IMR-90 (cell line): ENCODE measurements at regions not wholly inside any gene's neighbourhood (a gene's known extent, or its start where the extent isn't known, plus 50 kb on each side); places are given as distances from the start of the nearest gene placed in this dataset.

Source experiments
- ATAC-seq: fragments of 200-7000 bp; cut with Tn5 transposase; 2 replicates; pipeline ENCODE4 v1.9.1; 2020; ENCODE audit warnings: low read depth, mild to moderate bottlenecking, moderate library complexity
- BruUV-seq: library from RNA; stranded (reverse); fragments of 400-500 nt; replicated peaks from 2 replicates; lab custom pipeline; 2021; lab: Mats Ljungman, UMichigan
- CTCF ChIA-PET: fragments of 300-600 bp; formaldehyde crosslinking; extraction: SDS; loops from one replicate; lab custom pipeline; 2021; ENCODE audit warnings: antibody characterized with exemption; lab: Yijun Ruan, JAX
- POLR2A ChIA-PET: fragments of 300-600 bp; sonication (Branson Sonifier 250); formaldehyde crosslinking; loops from one replicate; lab custom pipeline; 2022; ENCODE audit warnings: antibody characterized with exemption; ENCODE audit not compliant: unreplicated experiment; lab: Charles Lee
- DNase-seq: peaks from one replicate; pipeline ENCODE4 v3.0.0; 2013
- H2AFZ ChIP-seq: replicated peaks from 2 replicates; pipeline ENCODE3; 2013; ENCODE audit warnings: low read length, mild to moderate bottlenecking; ENCODE audit not compliant: poor library complexity
- H2AK5ac ChIP-seq: 2 replicates; pipeline ENCODE4 v1.6.1; 2013; ENCODE audit warnings: low read depth, low read length, inconsistent platforms
- H2AK9ac ChIP-seq: replicated peaks from 2 replicates; pipeline ENCODE3; 2013; ENCODE audit warnings: mild to moderate bottlenecking, low read depth, low read length, moderate library complexity; ENCODE audit not compliant: poor library complexity
- H2BK120ac ChIP-seq: 2 replicates; pipeline ENCODE4 v1.6.1; 2013; ENCODE audit warnings: low read depth, low read length, inconsistent platforms
- H2BK15ac ChIP-seq: 3 replicates; pipeline ENCODE4 v1.6.1; 2013; ENCODE audit warnings: low read depth, low read length, inconsistent platforms
- H2BK20ac ChIP-seq: 2 replicates; pipeline ENCODE4 v1.6.1; 2013; ENCODE audit warnings: low read depth, mild to moderate bottlenecking, inconsistent platforms, low read length, moderate library complexity
- H2BK5ac ChIP-seq: 2 replicates; pipeline ENCODE4 v1.6.1; 2013; ENCODE audit warnings: mild to moderate bottlenecking, low read depth, low read length, inconsistent platforms; ENCODE audit not compliant: poor library complexity, severe bottlenecking
- H3K14ac ChIP-seq: replicated peaks from 2 replicates; pipeline ENCODE4 v1.6.1; 2013; ENCODE audit warnings: low read depth, low read length, inconsistent platforms
- H3K18ac ChIP-seq: 2 replicates; pipeline ENCODE4 v1.6.1; 2013; ENCODE audit warnings: low read depth, low read length, control low read depth
- H3K23ac ChIP-seq: 2 replicates; pipeline ENCODE4 v1.6.1; 2013; ENCODE audit warnings: low read depth, low read length, inconsistent platforms
- H3K27ac ChIP-seq: 2 replicates; pipeline ENCODE4 v1.5.1; 2013; ENCODE audit warnings: mild to moderate bottlenecking, control low read depth, low read length; ENCODE audit not compliant: insufficient read depth
- H3K27me3 ChIP-seq: 2 replicates; pipeline ENCODE4 v1.6.1; 2013; ENCODE audit warnings: low read length; ENCODE audit not compliant: control insufficient read depth, insufficient read depth
- H3K36me3 ChIP-seq: 2 replicates; pipeline ENCODE4 v1.6.1; 2013; ENCODE audit warnings: low read length, mixed read lengths; ENCODE audit not compliant: control insufficient read depth, insufficient read depth
- H3K4ac ChIP-seq: 2 replicates; pipeline ENCODE4 v1.6.1; 2013; ENCODE audit warnings: low read depth, low read length, inconsistent platforms
- H3K4me1 ChIP-seq: 2 replicates; pipeline ENCODE4 v1.6.1; 2013; ENCODE audit warnings: low read length, mixed read lengths; ENCODE audit not compliant: control insufficient read depth, insufficient read depth
- H3K4me2 ChIP-seq: 2 replicates; pipeline ENCODE4 v1.6.1; 2013; ENCODE audit warnings: low read depth, mild to moderate bottlenecking, control low read depth, low read length, moderate library complexity
- H3K4me3 ChIP-seq: 2 replicates; pipeline ENCODE4 v1.5.1; 2013; ENCODE audit warnings: low read depth, mild to moderate bottlenecking, control low read depth, low read length, moderate library complexity; ENCODE audit not compliant: insufficient read depth
- H3K56ac ChIP-seq: 2 replicates; pipeline ENCODE4 v1.6.1; 2013; ENCODE audit warnings: low read length, inconsistent platforms; ENCODE audit not compliant: insufficient read depth; ENCODE audit errors: extremely low read depth
- H3K79me1 ChIP-seq, 2 experiments: 2 replicates each; pipeline ENCODE4 v1.6.1; 2013; ENCODE audit warnings: low read length in 2 of 2, inconsistent platforms in 1 of 2, low read depth in 1 of 2
- H3K9ac ChIP-seq: 2 replicates; pipeline ENCODE4 v1.6.1; 2013; ENCODE audit warnings: low read depth, low read length, control low read depth
- H3K9me1 ChIP-seq: 2 replicates; pipeline ENCODE4 v1.6.1; 2013; ENCODE audit warnings: low read length, inconsistent platforms; ENCODE audit not compliant: insufficient read depth
- H3K9me3 ChIP-seq: 2 replicates; pipeline ENCODE4 v1.6.1; 2013; ENCODE audit warnings: low read length; ENCODE audit not compliant: control insufficient read depth, insufficient read depth
- H4K20me1 ChIP-seq: 2 replicates; pipeline ENCODE4 v1.6.1; 2013; ENCODE audit warnings: low read length, inconsistent platforms; ENCODE audit not compliant: insufficient read depth
- H4K5ac ChIP-seq: 2 replicates; pipeline ENCODE4 v1.6.1; 2013; ENCODE audit warnings: mild to moderate bottlenecking, low read depth, low read length, control low read depth
- H4K8ac ChIP-seq, 2 experiments: 2 replicates each; pipeline ENCODE4 v1.6.1; 2013; ENCODE audit warnings: low read depth in 2 of 2, low read length in 2 of 2, control low read depth in 1 of 2, inconsistent platforms in 1 of 2
- H4K91ac ChIP-seq: 2 replicates; pipeline ENCODE4 v1.6.1; 2013; ENCODE audit warnings: low read depth, low read length, inconsistent platforms; ENCODE audit not compliant: insufficient read depth
- BHLHE40 ChIP-seq: fragments of 150-350 bp; IDR thresholded peaks from 2 replicates; pipeline ENCODE4 v1.6.1; 2016; ENCODE audit warnings: mild to moderate bottlenecking, low read depth, low read length
- CEBPB ChIP-seq: IDR thresholded peaks from 2 replicates; pipeline ENCODE4 v1.6.1; 2012; ENCODE audit warnings: low read depth, low read length, improper control_type of control experiment
- CHD1 ChIP-seq: IDR thresholded peaks from 2 replicates; pipeline ENCODE4 v1.6.1; 2012; ENCODE audit warnings: low read depth, low read length, improper control_type of control experiment
- ELK1 ChIP-seq: fragments of 150-350 bp; IDR thresholded peaks from 2 replicates; pipeline ENCODE4 v1.6.1; 2016; ENCODE audit warnings: low read depth, mild to moderate bottlenecking, low read length, moderate library complexity, borderline replicate concordance
- FOS ChIP-seq: fragments of 150-350 bp; IDR thresholded peaks from 2 replicates; pipeline ENCODE4 v1.6.1; 2016; ENCODE audit warnings: low read depth, low read length
- MAFK ChIP-seq: IDR thresholded peaks from 2 replicates; pipeline ENCODE4 v1.6.1; 2012; ENCODE audit warnings: low read depth, low read length, improper control_type of control experiment
- MAZ ChIP-seq: IDR thresholded peaks from 2 replicates; pipeline ENCODE4 v1.6.1; 2012; ENCODE audit warnings: low read depth, mild to moderate bottlenecking, low read length, improper control_type of control experiment, moderate library complexity, borderline replicate concordance
- MXI1 ChIP-seq: IDR thresholded peaks from 2 replicates; pipeline ENCODE4 v1.6.1; 2012; ENCODE audit warnings: low read depth, mild to moderate bottlenecking, low read length, moderate library complexity, borderline replicate concordance
- NFE2L2 ChIP-seq: fragments of 150-350 bp; IDR thresholded peaks from 2 replicates; pipeline ENCODE4 v1.6.1; 2016; ENCODE audit warnings: low read depth, mild to moderate bottlenecking, low read length
- POLR2A ChIP-seq: IDR thresholded peaks from 2 replicates; pipeline ENCODE4 v1.6.1; 2012; ENCODE audit warnings: mild to moderate bottlenecking, low read depth, low read length
- RAD21 ChIP-seq: IDR thresholded peaks from 2 replicates; pipeline ENCODE4 v1.6.1; 2012; ENCODE audit warnings: low read length, improper control_type of control experiment
- RCOR1 ChIP-seq: IDR thresholded peaks from 2 replicates; pipeline ENCODE4 v1.6.1; 2012; ENCODE audit warnings: mild to moderate bottlenecking, low read length, improper control_type of control experiment; ENCODE audit not compliant: insufficient replicate concordance
- RFX5 ChIP-seq: IDR thresholded peaks from 2 replicates; pipeline ENCODE4 v1.8.0; 2012; ENCODE audit warnings: low read depth, mild to moderate bottlenecking, low read length, moderate library complexity
- SMC3 ChIP-seq: fragments of 150-350 bp; IDR thresholded peaks from 2 replicates; pipeline ENCODE4 v1.6.1; 2016; ENCODE audit warnings: low read depth, mild to moderate bottlenecking, antibody characterized with exemption, low read length, moderate library complexity
- WGBS, 2 experiments: methylation state at CpG; one replicate each; pipeline versions ENCODE4 v1.1.5 to v1.1.7; 2013; ENCODE audit warnings: missing lambda C conversion rate in 2 of 2; ENCODE audit not compliant: insufficient read length in 1 of 2; ENCODE audit errors: extremely low coverage in 2 of 2; 5-methylcytosine and 5-hydroxymethylcytosine counted together
- dilution Hi-C: fragments of 300-500 bp; cut with HindIII; formaldehyde crosslinking; loops from one replicate; pipeline ENCODE4 v1.14.3; 2018; ENCODE audit warnings: low sequenced_read_pairs; ENCODE audit not compliant: unreplicated experiment
- in situ Hi-C: fragments of 300-500 bp; cut with MboI; formaldehyde crosslinking; loops from 3 replicates; pipeline ENCODE4 v1.14.3; 2019; ENCODE audit warnings: low sequenced_read_pairs, inconsistent platforms, mixed read lengths
- intact Hi-C: fragments of 100-400 bp; cut with micrococcal nuclease; formaldehyde crosslinking; loops from 2 replicates; pipeline ENCODE4 v1.10.0; 2022
- TF ChIP-seq, protein P1 (sequence below): fragments of 150-350 bp; IDR thresholded peaks from 2 replicates; pipeline ENCODE4 v1.6.1; 2017; ENCODE audit warnings: mild to moderate bottlenecking, antibody characterized with exemption, low read length, low read depth
- TF ChIP-seq, protein P2 (sequence below): conservative IDR thresholded peaks from 2 replicates; pipeline ENCODE4 v1.5.1; 2012; ENCODE audit warnings: mild to moderate bottlenecking, low read depth, low read length, improper control_type of control experiment

DNA sequence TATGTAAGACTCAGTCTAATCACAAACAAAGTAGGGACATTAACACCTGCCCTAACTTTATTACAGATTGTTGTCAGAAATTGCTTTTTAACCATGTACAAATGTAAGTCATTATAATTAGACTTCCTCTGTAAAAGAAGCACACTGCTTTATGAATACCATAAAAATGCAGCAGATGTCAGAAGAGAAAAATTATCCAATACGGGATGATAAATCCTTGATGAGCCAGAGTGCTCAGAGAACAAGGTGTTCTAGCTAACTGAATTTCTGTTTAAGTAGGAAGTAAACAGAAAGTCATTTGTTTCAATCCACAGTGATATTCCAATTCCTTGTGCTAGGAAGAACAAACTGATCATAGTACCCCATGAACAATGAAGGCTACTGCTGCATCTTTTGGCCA, 54.6 kb upstream of the BMPER start:
- H3K4me2 ChIP-seq = no peak overlapping the region
- no peak overlapping the region for H3K23ac ChIP-seq
- H2AK9ac ChIP-seq = no peak overlapping the region
- no peak overlapping the region for H3K27ac ChIP-seq
- H3K14ac ChIP-seq = no peak overlapping the region
- H3K27me3 ChIP-seq = peaks cover 7% of the 10 kb centered on the region
- H3K18ac ChIP-seq = no peak overlapping the region
- peaks cover 4% of the 10 kb centered on the region for H3K9me1 ChIP-seq
- DNase-seq (no peak), ATAC-seq (no peak)
- no peak overlapping the region for H4K91ac ChIP-seq
- no peak overlapping the region for H3K4me3 ChIP-seq
- peaks cover 9% of the 10 kb centered on the region for H3K4me1 ChIP-seq
- in situ Hi-C loops = no loop called here
- H2BK5ac ChIP-seq = no peak overlapping the region
- no peak overlapping the region for H2AK5ac ChIP-seq
- TF ChIP-seq CHD1 (no peak), FOS (no peak), MAZ (no peak), CEBPB (no peak), SMC3 (no peak), MAFK (no peak), POLR2A (no peak), ELK1 (no peak), RFX5 (no peak), BHLHE40 (no peak), MXI1 (no peak), RAD21 (no peak), RCOR1 (no peak), NFE2L2 (no peak)
- TF ChIP-seq, protein P1, sequence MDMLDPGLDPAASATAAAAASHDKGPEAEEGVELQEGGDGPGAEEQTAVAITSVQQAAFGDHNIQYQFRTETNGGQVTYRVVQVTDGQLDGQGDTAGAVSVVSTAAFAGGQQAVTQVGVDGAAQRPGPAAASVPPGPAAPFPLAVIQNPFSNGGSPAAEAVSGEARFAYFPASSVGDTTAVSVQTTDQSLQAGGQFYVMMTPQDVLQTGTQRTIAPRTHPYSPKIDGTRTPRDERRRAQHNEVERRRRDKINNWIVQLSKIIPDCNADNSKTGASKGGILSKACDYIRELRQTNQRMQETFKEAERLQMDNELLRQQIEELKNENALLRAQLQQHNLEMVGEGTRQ = no peak
- TF ChIP-seq, protein P2, sequence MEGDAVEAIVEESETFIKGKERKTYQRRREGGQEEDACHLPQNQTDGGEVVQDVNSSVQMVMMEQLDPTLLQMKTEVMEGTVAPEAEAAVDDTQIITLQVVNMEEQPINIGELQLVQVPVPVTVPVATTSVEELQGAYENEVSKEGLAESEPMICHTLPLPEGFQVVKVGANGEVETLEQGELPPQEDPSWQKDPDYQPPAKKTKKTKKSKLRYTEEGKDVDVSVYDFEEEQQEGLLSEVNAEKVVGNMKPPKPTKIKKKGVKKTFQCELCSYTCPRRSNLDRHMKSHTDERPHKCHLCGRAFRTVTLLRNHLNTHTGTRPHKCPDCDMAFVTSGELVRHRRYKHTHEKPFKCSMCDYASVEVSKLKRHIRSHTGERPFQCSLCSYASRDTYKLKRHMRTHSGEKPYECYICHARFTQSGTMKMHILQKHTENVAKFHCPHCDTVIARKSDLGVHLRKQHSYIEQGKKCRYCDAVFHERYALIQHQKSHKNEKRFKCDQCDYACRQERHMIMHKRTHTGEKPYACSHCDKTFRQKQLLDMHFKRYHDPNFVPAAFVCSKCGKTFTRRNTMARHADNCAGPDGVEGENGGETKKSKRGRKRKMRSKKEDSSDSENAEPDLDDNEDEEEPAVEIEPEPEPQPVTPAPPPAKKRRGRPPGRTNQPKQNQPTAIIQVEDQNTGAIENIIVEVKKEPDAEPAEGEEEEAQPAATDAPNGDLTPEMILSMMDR = no peak
- H3K4ac ChIP-seq = no peak overlapping the region
- WGBS, 2 experiments = no CpG with 5 or more reads among the region's 1 CpG
- intact Hi-C loops = no loop called here
- POLR2A ChIA-PET = no interaction called here
- no peak overlapping the region for H2BK20ac ChIP-seq
- no peak overlapping the region for H4K5ac ChIP-seq
- dilution Hi-C loops = no loop called here
- H2AFZ ChIP-seq = no peak overlapping the region
- no peak overlapping the region for H2BK15ac ChIP-seq
- no peak overlapping the region for H2BK120ac ChIP-seq
- no peak overlapping the region for H3K56ac ChIP-seq
- H4K8ac ChIP-seq = no peak overlapping the region
- no peak overlapping the region for H3K9ac ChIP-seq
- no peaks in the 10 kb centered on the region for H3K79me1 ChIP-seq
- no TSS peak for BruUV-seq
- no peaks in the 10 kb centered on the region for H3K9me3 ChIP-seq
- no peaks in the 10 kb centered on the region for H4K20me1 ChIP-seq
- CTCF ChIA-PET = no interaction called here
- no peaks in the 10 kb centered on the region for H3K36me3 ChIP-seq
